Activated T-cell treated with anti-CD3 and anti-CD28 coated beads, Interleukin-2, amount 50 U/mL, for 4 hours (primary cell): ENCODE measurements at regions not wholly inside any gene's neighbourhood (a gene's known extent, or its start where the extent isn't known, plus 50 kb on each side); places are given as distances from the start of the nearest gene placed in this dataset.

Experiments
- ATAC-seq, 2 donors: fragments of 200-7000 bp; cut with Tn5 transposase; one replicate each; pipeline ENCODE4 v1.10.0; 2021
- DNase-seq: peaks from one replicate; pipeline ENCODE4 v3.0.0-alpha.2; 2020
- H3K27me3 Mint-ChIP-seq: one replicate; pipeline ENCODE4 v1.8.0; 2021; ENCODE audit warnings: low read depth, mixed read lengths
- H3K36me3 Mint-ChIP-seq: one replicate; pipeline ENCODE4 v1.8.0; 2022; ENCODE audit warnings: mixed read lengths; ENCODE audit not compliant: insufficient read depth
- H3K4me1 Mint-ChIP-seq: one replicate; pipeline ENCODE4 v1.8.0; 2021; ENCODE audit warnings: low read depth, mixed read lengths
- H3K4me3 Mint-ChIP-seq: one replicate; pipeline ENCODE4 v1.8.0; 2021; ENCODE audit warnings: mild to moderate bottlenecking, moderate library complexity, mixed read lengths
- H3K9me3 Mint-ChIP-seq: one replicate; pipeline ENCODE4 v1.8.0; 2021; ENCODE audit warnings: mixed read lengths

GRCh38 chr1:115463347-115463746 lies 125.3 kb upstream of the NGF start:
- H3K36me3 Mint-ChIP-seq, result no peaks in the 10 kb centered on the region
- H3K4me3 Mint-ChIP-seq, result no peak overlapping the region
- DNase-seq, result no peak
- no peaks in the 10 kb centered on the region for H3K9me3 Mint-ChIP-seq
- no peak for ATAC-seq
- no peaks in the 10 kb centered on the region for H3K27me3 Mint-ChIP-seq
- H3K4me1 Mint-ChIP-seq, result no peaks in the 10 kb centered on the region

GRCh38 chr1:115462566-115463076 lies 124.6 kb upstream of the NGF start:
- Mint-ChIP-seq H3K4me3 (no peak overlapping the region), H3K4me1 (no peaks in the 10 kb centered on the region), H3K9me3 (no peaks in the 10 kb centered on the region), H3K27me3 (no peaks in the 10 kb centered on the region), H3K36me3 (no peaks in the 10 kb centered on the region)
- DNase-seq (no peak), ATAC-seq (no peak)

- no peak for DNase-seq
- no peak for ATAC-seq
- H3K4me1 Mint-ChIP-seq, result no peaks in the 10 kb centered on the region
- no peaks in the 10 kb centered on the region for H3K9me3 Mint-ChIP-seq
- no peak overlapping the region for H3K4me3 Mint-ChIP-seq
- no peaks in the 10 kb centered on the region for H3K36me3 Mint-ChIP-seq
- H3K27me3 Mint-ChIP-seq, result no peaks in the 10 kb centered on the region
Observed at GRCh38 chr1:115461526-115461925, 123.5 kb upstream of the NGF start.

- H3K4me1 Mint-ChIP-seq, result no peaks in the 10 kb centered on the region
- no peaks in the 10 kb centered on the region for H3K9me3 Mint-ChIP-seq
- ATAC-seq, result no peak
- H3K36me3 Mint-ChIP-seq, result no peaks in the 10 kb centered on the region
- H3K27me3 Mint-ChIP-seq, result no peaks in the 10 kb centered on the region
- H3K4me3 Mint-ChIP-seq, result no peak overlapping the region
- no peak for DNase-seq
Observed at GRCh38 chr1:115459161-115459560, 121.1 kb upstream of the NGF start.

- Mint-ChIP-seq H3K36me3 (no peaks in the 10 kb centered on the region), H3K27me3 (no peaks in the 10 kb centered on the region), H3K4me3 (no peak overlapping the region), H3K4me1 (no peaks in the 10 kb centered on the region), H3K9me3 (no peaks in the 10 kb centered on the region)
- DNase-seq (no peak), ATAC-seq (no peak)
Observed at GRCh38 chr1:115458426-115459114, 120.5 kb upstream of the NGF start.

GRCh38 chr1:115457289-115457688 lies 119.2 kb upstream of the NGF start:
- Mint-ChIP-seq H3K27me3 (no peaks in the 10 kb centered on the region), H3K36me3 (no peaks in the 10 kb centered on the region), H3K4me3 (no peak overlapping the region), H3K4me1 (no peaks in the 10 kb centered on the region), H3K9me3 (no peaks in the 10 kb centered on the region)
- ATAC-seq (no peak), DNase-seq (no peak)

- Mint-ChIP-seq H3K36me3 (no peaks in the 10 kb centered on the region), H3K9me3 (no peaks in the 10 kb centered on the region), H3K4me1 (no peaks in the 10 kb centered on the region), H3K4me3 (no peak overlapping the region), H3K27me3 (no peaks in the 10 kb centered on the region)
- ATAC-seq (no peak), DNase-seq (no peak)
Observed at GRCh38 chr1:115456441-115456961, 118.5 kb upstream of the NGF start.

GRCh38 chr1:115454837-115455511 lies 116.9 kb upstream of the NGF start:
- ATAC-seq (no peak), DNase-seq (no peak)
- Mint-ChIP-seq H3K9me3 (no peaks in the 10 kb centered on the region), H3K27me3 (no peaks in the 10 kb centered on the region), H3K4me1 (no peaks in the 10 kb centered on the region), H3K4me3 (no peak overlapping the region), H3K36me3 (no peaks in the 10 kb centered on the region)

- Mint-ChIP-seq H3K36me3 (no peaks in the 10 kb centered on the region), H3K27me3 (no peaks in the 10 kb centered on the region), H3K4me3 (no peak overlapping the region), H3K4me1 (no peaks in the 10 kb centered on the region), H3K9me3 (no peaks in the 10 kb centered on the region)
- no peak for ATAC-seq
- DNase-seq, result no peak
Observed at GRCh38 chr1:115453666-115454065, 115.6 kb upstream of the NGF start.

GRCh38 chr1:115452600-115453329 lies 114.7 kb upstream of the NGF start:
- Mint-ChIP-seq H3K36me3 (no peaks in the 10 kb centered on the region), H3K4me1 (no peaks in the 10 kb centered on the region), H3K9me3 (no peaks in the 10 kb centered on the region), H3K27me3 (no peaks in the 10 kb centered on the region), H3K4me3 (no peak overlapping the region)
- DNase-seq (no peak), ATAC-seq (no peak)

- no peak overlapping the region for H3K4me3 Mint-ChIP-seq
- no peaks in the 10 kb centered on the region for H3K9me3 Mint-ChIP-seq
- H3K36me3 Mint-ChIP-seq, result no peaks in the 10 kb centered on the region
- DNase-seq, result no peak
- ATAC-seq, result no peak
- H3K27me3 Mint-ChIP-seq, result no peaks in the 10 kb centered on the region
- H3K4me1 Mint-ChIP-seq, result no peaks in the 10 kb centered on the region
Observed at GRCh38 chr1:115450501-115451040, 112.5 kb upstream of the NGF start.

GRCh38 chr1:115448282-115449044 lies 110.4 kb upstream of the NGF start:
- H3K4me3 Mint-ChIP-seq, result no peak overlapping the region
- DNase-seq (no peak), ATAC-seq (no peak)
- H3K36me3 Mint-ChIP-seq, result no peaks in the 10 kb centered on the region
- H3K27me3 Mint-ChIP-seq, result no peaks in the 10 kb centered on the region
- no peaks in the 10 kb centered on the region for H3K9me3 Mint-ChIP-seq
- no peaks in the 10 kb centered on the region for H3K4me1 Mint-ChIP-seq

GRCh38 chr1:115447672-115448071 lies 109.6 kb upstream of the NGF start:
- Mint-ChIP-seq H3K9me3 (no peaks in the 10 kb centered on the region), H3K36me3 (no peaks in the 10 kb centered on the region), H3K4me3 (no peak overlapping the region), H3K4me1 (no peaks in the 10 kb centered on the region), H3K27me3 (no peaks in the 10 kb centered on the region)
- no peak for DNase-seq
- ATAC-seq, result no peak

GRCh38 chr1:115445090-115445489 lies 107.0 kb upstream of the NGF start:
- Mint-ChIP-seq H3K36me3 (no peaks in the 10 kb centered on the region), H3K4me1 (no peaks in the 10 kb centered on the region), H3K4me3 (no peak overlapping the region), H3K9me3 (peaks cover 1% of the 10 kb centered on the region), H3K27me3 (peaks cover 1% of the 10 kb centered on the region)
- ATAC-seq (no peak), DNase-seq (no peak)
